ENCODE measurements at regions not wholly inside any gene's neighbourhood (a gene's known extent, or its start where the extent isn't known, plus 50 kb on each side); places are given as distances from the start of the nearest gene placed in this dataset.

GRCh38 chr3:82000773-82001172, 239.3 kb upstream of the GBE1 start:
- Histone ChIP-seq H3K27me3 (no peaks in the 10 kb centered on the region), H3K9me3 (replicated peaks in 1 of 3) (no peaks in the 10 kb centered on the region), H3K4me1 (replicated peaks in 1 of 2) (peaks cover 0 to 18% of the 10 kb centered on the region in 2 donors), H3K36me3 (replicated peaks in 1 of 2) (no peaks in the 10 kb centered on the region), H3K4me3 (no peak overlapping the region), H3K27ac (no peak overlapping the region)
- DNase-seq, result no peak
- intact Hi-C loops (cut with DNase I), result no loop called here
- no peak for TF ChIP-seq POLR2A (IDR thresholded peaks at IDR 0.05)
- TF ChIP-seq CTCF (IDR thresholded peaks at IDR 0.05), result no peak
- WGBS, 4 donors, result 60 to 91% (median 81%) methylated on average over 1 of the region's 1 CpG

- H3K9me3 ChIP-seq (replicated peaks in 1 of 3), result no peaks in the 10 kb centered on the region
- H3K27ac ChIP-seq, result no peak overlapping the region
- no peak for DNase-seq
- H3K27me3 ChIP-seq, result no peaks in the 10 kb centered on the region
- no peak overlapping the region for H3K4me3 ChIP-seq
- intact Hi-C loops (cut with DNase I), result no loop called here
- H3K36me3 ChIP-seq (replicated peaks in 1 of 2), result no peaks in the 10 kb centered on the region
- TF ChIP-seq POLR2A (IDR thresholded peaks at IDR 0.05) (no peak), CTCF (IDR thresholded peaks at IDR 0.05) (no peak)
- peaks cover 0 to 18% of the 10 kb centered on the region in 2 donors for H3K4me1 ChIP-seq (replicated peaks in 1 of 2)
- WGBS, 4 donors, result 90 to 100% (median 93%) methylated on average over 1 of the region's 1 CpG
These were observed 238.9 kb upstream of the GBE1 start for GRCh38 chr3:82000350-82000749.

GRCh38 chr3:81998907-81999306, 237.5 kb upstream of the GBE1 start:
- no peak for TF ChIP-seq CTCF (IDR thresholded peaks at IDR 0.05)
- TF ChIP-seq POLR2A (IDR thresholded peaks at IDR 0.05), result no peak
- no peak for DNase-seq
- peaks cover 0 to 18% of the 10 kb centered on the region in 2 donors for H3K4me1 ChIP-seq (replicated peaks in 1 of 2)
- no peak overlapping the region for H3K27ac ChIP-seq
- no peaks in the 10 kb centered on the region for H3K36me3 ChIP-seq (replicated peaks in 1 of 2)
- no peaks in the 10 kb centered on the region for H3K27me3 ChIP-seq
- 66 to 74% (median 72%) methylated on average over 3 of the region's 3 CpGs for WGBS, 4 donors
- H3K9me3 ChIP-seq (replicated peaks in 1 of 3), result no peaks in the 10 kb centered on the region
- no peak overlapping the region for H3K4me3 ChIP-seq
- intact Hi-C loops (cut with DNase I), result no loop called here

GRCh38 chr3:81998139-81998755, 236.8 kb upstream of the GBE1 start:
- intact Hi-C loops (cut with DNase I), result no loop called here
- H3K36me3 ChIP-seq (replicated peaks in 1 of 2), result no peaks in the 10 kb centered on the region
- peak; percentile 41 to 78 (median 65) for DNase-seq
- H3K27me3 ChIP-seq, result no peaks in the 10 kb centered on the region
- H3K9me3 ChIP-seq (replicated peaks in 1 of 3), result no peaks in the 10 kb centered on the region
- TF ChIP-seq CTCF (IDR thresholded peaks at IDR 0.05) (no peak), POLR2A (IDR thresholded peaks at IDR 0.05) (no peak)
- no peak overlapping the region for H3K4me3 ChIP-seq
- no peak overlapping the region for H3K27ac ChIP-seq
- 4 to 13% (median 10%) methylated on average over 2 of the region's 2 CpGs for WGBS, 4 donors
- peaks cover 0 to 18% of the 10 kb centered on the region in 2 donors for H3K4me1 ChIP-seq (replicated peaks in 1 of 2)
